Tibial nerve (tissue), 4 donors: ENCODE measurements at regions not wholly inside any gene's neighbourhood (a gene's known extent, or its start where the extent isn't known, plus 50 kb on each side); places are given as distances from the start of the nearest gene placed in this dataset.

Experiments
- DNase-seq, 2 donors: peaks; one replicate each; pipeline ENCODE4 v3.0.0-alpha.2; 2019; ENCODE audit warnings: low spot score in 2 of 2
- H3K27ac ChIP-seq, 4 donors: fragments of 200-600 bp; sonication (generic) in 3 of 4; one replicate each; pipeline ENCODE4 v1.5.1; 2017 to 2019; ENCODE audit warnings: mild to moderate bottlenecking in 1 of 4
- H3K27me3 ChIP-seq, 2 donors: fragments of 200-600 bp; sonication (generic) in 1 of 2; one replicate each; pipeline versions ENCODE4 v1.5.1 to v1.6.0; 2017 to 2019
- H3K36me3 ChIP-seq, 3 donors: fragments of 200-600 bp; sonication (generic); one replicate each; pipeline ENCODE4 v1.5.1; 2018 to 2019
- H3K4me1 ChIP-seq, 4 donors: fragments of 200-600 bp; sonication (generic) in 3 of 4; one replicate each; pipeline ENCODE4 v1.5.1; 2017 to 2019
- H3K4me3 ChIP-seq, 4 donors: fragments of 200-600 bp; sonication (generic) in 3 of 4; one replicate each; pipeline ENCODE4 v1.5.1; 2017 to 2019; ENCODE audit warnings: mild to moderate bottlenecking in 1 of 4, moderate library complexity in 1 of 4
- H3K9me3 ChIP-seq, 4 donors: fragments of 200-600 bp; sonication (generic) in 3 of 4; one replicate each; pipeline ENCODE4 v1.5.1; 2017 to 2019
- EP300 ChIP-seq, 2 donors: sonication (generic); formaldehyde crosslinking; IDR thresholded peaks; one replicate each; pipeline ENCODE4 v1.6.1; 2017; ENCODE audit warnings: antibody characterized with exemption in 2 of 2, mild to moderate bottlenecking in 1 of 2
- POLR2A ChIP-seq, 2 donors: fragments of 450-650 bp; IDR thresholded peaks; one replicate each; pipeline ENCODE4 v1.6.1; 2017; ENCODE audit warnings: antibody characterized with exemption in 2 of 2, mild to moderate bottlenecking in 2 of 2, moderate library complexity in 2 of 2
- WGBS, 2 donors: methylation state at CpG; one replicate each; pipeline ENCODE4 v1.1.5; 2018; 5-methylcytosine and 5-hydroxymethylcytosine counted together
- TF ChIP-seq, protein P1 (sequence below), 5 experiments: fragments of 200-600 bp in 3 of 5; fragments of 450-650 bp in 2 of 5; sonication (generic) in 3 of 5; IDR thresholded peaks; one replicate each; pipeline ENCODE4 v1.5.1; 2016 to 2019; ENCODE audit warnings: antibody characterized with exemption in 5 of 5, mild to moderate bottlenecking in 3 of 5, moderate library complexity in 2 of 5

DNA sequence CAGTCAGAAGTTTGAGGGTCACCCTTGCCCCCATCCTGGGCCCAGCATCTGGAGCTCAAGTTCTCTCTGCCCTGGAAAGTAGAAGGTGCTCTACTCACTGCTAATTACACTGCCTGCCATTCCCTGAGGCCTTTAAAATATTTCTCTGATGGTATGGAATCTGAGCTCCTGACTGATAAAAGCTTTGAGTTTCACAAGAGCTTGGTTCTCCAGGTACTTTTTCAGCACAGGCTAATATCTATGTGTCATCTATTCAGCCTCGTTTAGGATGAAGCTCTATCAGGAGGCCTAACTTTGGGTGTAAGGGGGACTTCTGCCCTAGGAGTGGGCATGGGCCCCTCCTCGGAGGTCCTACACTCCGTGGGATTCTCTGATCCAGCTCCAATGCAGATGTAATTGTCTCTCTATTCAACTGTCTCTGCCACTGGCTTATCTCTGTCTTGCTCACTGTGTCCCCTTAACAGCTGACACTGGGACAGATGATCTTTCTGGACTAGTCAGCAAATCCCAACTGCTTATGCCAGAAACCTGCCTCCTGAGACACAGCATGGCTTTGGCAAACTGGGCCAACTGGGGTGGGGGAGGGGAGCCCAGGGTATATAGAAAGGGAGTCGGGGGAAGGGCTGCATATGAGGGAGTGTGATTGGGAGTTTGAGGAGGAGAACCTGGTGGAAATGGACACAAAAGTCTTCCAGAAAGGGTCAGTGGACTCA, 104.2 kb upstream of the GADD45A start:
- Histone ChIP-seq H3K27ac (no peak overlapping the region), H3K4me3 (no peak overlapping the region), H3K36me3 (no peaks in the 10 kb centered on the region), H3K4me1 (peaks cover 0 to 11% (median 4%) of the 10 kb centered on the region in 4 donors), H3K27me3 (no peaks in the 10 kb centered on the region), H3K9me3 (no peaks in the 10 kb centered on the region)
- TF ChIP-seq POLR2A (IDR thresholded peaks at IDR 0.05), result no peak
- no peak for DNase-seq
- WGBS, 2 donors, result 88 to 91% methylated on average over 4 of the region's 4 CpGs

DNA sequence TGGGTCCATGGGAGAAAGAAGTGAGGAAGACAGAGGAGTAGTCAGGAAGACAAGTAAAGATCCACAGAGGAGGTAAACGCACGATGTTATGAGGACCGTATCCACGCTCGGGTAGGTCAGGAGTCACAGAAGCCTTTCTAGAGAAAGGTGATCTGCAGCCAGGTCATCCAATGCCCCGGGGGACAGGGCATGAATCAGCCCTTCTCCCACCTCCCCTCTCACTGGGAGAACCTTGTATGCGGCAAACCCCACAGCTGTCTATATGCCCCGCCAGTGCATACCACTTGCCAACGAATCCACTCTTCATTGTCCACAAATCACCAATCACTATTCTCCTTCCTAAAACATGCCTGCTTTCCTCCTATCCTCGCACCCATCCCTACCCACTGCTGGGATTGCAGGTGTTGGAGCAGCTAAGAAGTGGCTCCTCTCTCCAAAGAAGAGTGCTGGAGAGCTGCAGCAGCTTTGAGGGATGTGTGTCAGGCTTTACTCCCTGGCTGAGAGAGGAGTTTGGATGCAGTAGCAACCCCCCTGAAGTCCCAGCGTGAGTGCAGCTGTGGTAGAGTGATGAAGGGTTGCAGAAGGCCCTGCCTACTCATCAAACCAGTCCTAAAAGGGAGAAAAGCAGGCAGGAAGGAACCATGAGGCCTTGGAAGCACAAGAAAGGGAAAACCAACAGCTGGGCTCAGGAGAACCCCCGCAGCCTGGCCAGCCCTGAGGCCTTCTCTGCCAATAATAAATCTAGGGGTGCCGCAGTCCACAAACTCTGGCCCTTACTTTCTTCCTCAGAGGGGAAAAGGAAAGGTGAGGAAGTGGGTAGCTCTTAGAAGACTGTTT, 102.2 kb upstream of the GADD45A start:
- TF ChIP-seq, protein P1, sequence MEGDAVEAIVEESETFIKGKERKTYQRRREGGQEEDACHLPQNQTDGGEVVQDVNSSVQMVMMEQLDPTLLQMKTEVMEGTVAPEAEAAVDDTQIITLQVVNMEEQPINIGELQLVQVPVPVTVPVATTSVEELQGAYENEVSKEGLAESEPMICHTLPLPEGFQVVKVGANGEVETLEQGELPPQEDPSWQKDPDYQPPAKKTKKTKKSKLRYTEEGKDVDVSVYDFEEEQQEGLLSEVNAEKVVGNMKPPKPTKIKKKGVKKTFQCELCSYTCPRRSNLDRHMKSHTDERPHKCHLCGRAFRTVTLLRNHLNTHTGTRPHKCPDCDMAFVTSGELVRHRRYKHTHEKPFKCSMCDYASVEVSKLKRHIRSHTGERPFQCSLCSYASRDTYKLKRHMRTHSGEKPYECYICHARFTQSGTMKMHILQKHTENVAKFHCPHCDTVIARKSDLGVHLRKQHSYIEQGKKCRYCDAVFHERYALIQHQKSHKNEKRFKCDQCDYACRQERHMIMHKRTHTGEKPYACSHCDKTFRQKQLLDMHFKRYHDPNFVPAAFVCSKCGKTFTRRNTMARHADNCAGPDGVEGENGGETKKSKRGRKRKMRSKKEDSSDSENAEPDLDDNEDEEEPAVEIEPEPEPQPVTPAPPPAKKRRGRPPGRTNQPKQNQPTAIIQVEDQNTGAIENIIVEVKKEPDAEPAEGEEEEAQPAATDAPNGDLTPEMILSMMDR (IDR thresholded peaks at IDR 0.05), result no peak
- no peak for TF ChIP-seq POLR2A (IDR thresholded peaks at IDR 0.05)
- WGBS, 2 donors, result 87 to 88% methylated on average over 13 of the region's 13 CpGs
- Histone ChIP-seq H3K27me3 (no peaks in the 10 kb centered on the region), H3K27ac (peak overlapping the region in 2 of 4 donors; percentile 48 to 65), H3K9me3 (no peaks in the 10 kb centered on the region), H3K4me1 (peaks cover 0 to 26% (median 9%) of the 10 kb centered on the region in 4 donors), H3K36me3 (no peaks in the 10 kb centered on the region), H3K4me3 (no peak overlapping the region)
- DNase-seq, result no peak

DNA sequence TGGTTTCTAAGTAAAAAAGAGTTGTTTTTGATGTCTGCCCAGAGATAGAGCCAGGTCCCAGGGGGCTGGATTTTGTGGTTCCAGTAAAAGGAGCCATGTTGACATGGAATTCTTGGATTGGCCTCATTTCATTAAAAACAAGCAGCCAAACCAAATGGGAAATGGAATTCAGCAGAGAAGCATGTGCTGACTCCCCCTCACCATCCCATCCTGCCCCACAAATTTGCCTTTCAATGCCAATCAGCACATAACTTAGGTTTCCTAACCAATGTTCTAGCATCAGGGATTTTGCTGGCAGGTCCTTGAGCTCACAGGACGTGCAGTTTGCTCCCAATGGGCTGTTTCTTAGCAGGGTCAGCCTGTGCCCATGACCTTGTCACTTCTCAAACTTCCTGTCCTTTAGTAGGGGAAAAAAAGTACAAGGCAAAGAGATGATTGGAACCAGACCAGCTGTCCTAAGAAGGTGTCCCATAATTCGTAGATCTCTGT, 101.5 kb upstream of the GADD45A start:
- 53 to 73% methylated on average over 2 of the region's 2 CpGs for WGBS, 2 donors
- no peak for TF ChIP-seq POLR2A (IDR thresholded peaks at IDR 0.05)
- TF ChIP-seq EP300 (IDR thresholded peaks at IDR 0.05), result no peak
- TF ChIP-seq, protein P1 (IDR thresholded peaks at IDR 0.05), result no peak

DNA sequence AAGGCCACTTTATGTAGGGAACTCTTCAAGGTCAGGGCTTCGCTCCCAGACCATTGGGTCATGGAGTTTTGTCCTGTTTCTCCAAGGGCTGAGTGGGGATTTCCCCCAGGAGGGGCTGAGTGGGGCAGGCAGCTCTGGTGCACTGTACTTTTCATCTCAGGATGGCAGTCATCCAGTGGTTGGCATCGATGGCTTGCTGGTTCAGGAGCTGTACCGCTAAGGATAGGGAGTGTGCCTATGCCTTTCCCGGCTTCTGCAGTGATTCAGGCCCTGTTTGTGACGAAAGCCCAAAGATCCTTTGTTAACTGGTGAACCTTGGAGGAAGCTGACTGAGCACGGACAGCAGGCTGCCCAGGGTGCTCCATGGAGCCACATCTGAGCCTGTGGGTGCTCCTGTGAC, 100.1 kb upstream of the GADD45A start:
- H3K27ac ChIP-seq, result no peak overlapping the region

More for the DNA sequence above, 101.5 kb upstream of the GADD45A start:
- H3K27me3 ChIP-seq, result no peaks in the 10 kb centered on the region
- H3K9me3 ChIP-seq, result no peaks in the 10 kb centered on the region
- no peak for DNase-seq
- H3K27ac ChIP-seq, result peak overlapping the region in 2 of 4 donors; percentile 48 to 65
- H3K4me1 ChIP-seq, result peaks cover 0 to 33% (median 9%) of the 10 kb centered on the region in 4 donors
- no peaks in the 10 kb centered on the region for H3K36me3 ChIP-seq
- no peak overlapping the region for H3K4me3 ChIP-seq

DNA sequence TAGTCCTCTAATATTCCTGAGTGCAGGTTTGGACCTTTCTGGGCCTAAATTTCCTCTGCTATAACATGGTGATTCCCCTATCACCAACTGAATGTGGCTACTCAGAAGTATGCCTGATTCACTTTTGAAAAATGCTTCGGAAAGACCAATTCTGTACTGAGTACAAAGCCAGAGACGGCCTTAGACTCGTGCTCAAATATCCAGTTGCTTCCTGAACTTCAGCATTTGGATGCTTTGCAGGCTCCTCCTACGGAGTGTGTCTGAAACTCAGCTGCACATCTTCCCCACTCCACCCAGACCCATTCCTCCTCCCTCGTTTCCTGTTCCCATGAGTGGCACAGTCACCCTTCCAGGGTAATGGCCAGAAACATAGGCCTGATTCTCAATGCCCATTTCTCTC, 98.4 kb upstream of the GADD45A start:
- H3K9me3 ChIP-seq, result no peaks in the 10 kb centered on the region
- peaks cover 0 to 56% (median 16%) of the 10 kb centered on the region in 4 donors for H3K4me1 ChIP-seq
- peak overlapping the region in 2 of 4 donors; percentile 73 to 74 for H3K27ac ChIP-seq
- TF ChIP-seq, protein P1 (IDR thresholded peaks at IDR 0.05), result no peak
- TF ChIP-seq POLR2A (IDR thresholded peaks at IDR 0.05) (no peak), EP300 (IDR thresholded peaks at IDR 0.05) (no peak)
- WGBS, 2 donors, result 55 to 77% methylated on average over 5 of the region's 5 CpGs
- H3K36me3 ChIP-seq, result no peaks in the 10 kb centered on the region
- no peaks in the 10 kb centered on the region for H3K27me3 ChIP-seq
- DNase-seq, result no peak
- no peak overlapping the region for H3K4me3 ChIP-seq

More for the DNA sequence above, 100.1 kb upstream of the GADD45A start:
- Histone ChIP-seq H3K27me3 (no peaks in the 10 kb centered on the region), H3K9me3 (no peaks in the 10 kb centered on the region), H3K36me3 (no peaks in the 10 kb centered on the region), H3K4me1 (peaks cover 0 to 45% (median 13%) of the 10 kb centered on the region in 4 donors), H3K4me3 (no peak overlapping the region)
- TF ChIP-seq, protein P1 (IDR thresholded peaks at IDR 0.05), result no peak
- no peak for TF ChIP-seq POLR2A (IDR thresholded peaks at IDR 0.05)
- TF ChIP-seq EP300 (IDR thresholded peaks at IDR 0.05), result no peak
- 86 to 94% methylated on average over 6 of the region's 6 CpGs for WGBS, 2 donors
- no peak for DNase-seq
